Left cardiac atrium (tissue), 4 donors: ENCODE measurements at regions not wholly inside any gene's neighbourhood (a gene's known extent, or its start where the extent isn't known, plus 50 kb on each side); places are given as distances from the start of the nearest gene placed in this dataset.

Experiments used
- ATAC-seq, 2 donors: fragments of 200-7000 bp; cut with Tn5 transposase; one replicate each; pipeline ENCODE4 v1.9.1; 2020; ENCODE audit warnings: mild to moderate bottlenecking in 2 of 2, moderate library complexity in 2 of 2
- DNase-seq: peaks from one replicate; pipeline ENCODE4 v3.0.0-alpha.2; 2020
- intact Hi-C, 2 donors: fragments of 100-400 bp; cut with DNase I; formaldehyde crosslinking; loops; one replicate each; pipeline versions ENCODE4 v1.14.1 to v1.15.1; 2022 to 2023
- donor health status: DM: no; HTN: yes; CAD: no.
- donor health status: DM: no; HTN: yes; CAD: no; lungs with severe emphysema.
- donor health status: DM: yes; HTN: yes; CAD: no.
- donor health status: Dilated cardiomyopathy.

- intact Hi-C loops: no loop called here
- no peak for DNase-seq
- no peak for ATAC-seq
Observed at GRCh38 chr6:109296971-109297372, 85.3 kb downstream of the CD164 start.

- intact Hi-C loops: no loop called here
- DNase-seq: no peak
- ATAC-seq: no peak
Observed at GRCh38 chr6:109296452-109296851, 85.8 kb downstream of the CD164 start.

- intact Hi-C loops: no loop called here
- DNase-seq (no peak), ATAC-seq (no peak)
Observed at GRCh38 chr6:109295774-109296156, 86.5 kb downstream of the CD164 start.

GRCh38 chr6:109295109-109295773, 87.0 kb downstream of the CD164 start:
- ATAC-seq (no peak), DNase-seq (no peak)
- intact Hi-C loops: no loop called here

GRCh38 chr6:109292983-109293586, 89.2 kb downstream of the CD164 start:
- intact Hi-C loops: no loop called here
- ATAC-seq (no peak), DNase-seq (no peak)

GRCh38 chr6:109292420-109292819, 89.8 kb downstream of the CD164 start:
- intact Hi-C loops: no loop called here
- DNase-seq (no peak), ATAC-seq (peak; percentile 62 to 77)

GRCh38 chr6:109291902-109292301, 90.4 kb downstream of the CD164 start:
- ATAC-seq (peak in 1 of 2 donors; percentile 8), DNase-seq (no peak)
- intact Hi-C loops: no loop called here

- intact Hi-C loops: no loop called here
- ATAC-seq (peak in 1 of 2 donors; percentile 6), DNase-seq (no peak)
Observed at GRCh38 chr6:109290143-109290931, 91.9 kb downstream of the CD164 start.

GRCh38 chr6:109285366-109285765, 96.9 kb downstream of the CD164 start:
- intact Hi-C loops: no loop called here
- ATAC-seq (no peak), DNase-seq (no peak)

GRCh38 chr6:109284675-109285074, 97.6 kb downstream of the CD164 start:
- ATAC-seq (no peak), DNase-seq (no peak)
- intact Hi-C loops: no loop called here

- DNase-seq: no peak
- no peak for ATAC-seq
- intact Hi-C loops: no loop called here
Observed at GRCh38 chr6:109282756-109283155, 99.5 kb downstream of the CD164 start.

GRCh38 chr6:109279628-109280027, 102.6 kb downstream of the CD164 start:
- intact Hi-C loops: no loop called here
- no peak for DNase-seq

GRCh38 chr6:109271622-109272021, 110.6 kb downstream of the CD164 start:
- intact Hi-C loops: no loop called here
- no peak for DNase-seq
- no peak for ATAC-seq

More at GRCh38 chr6:109279628-109280027, 102.6 kb downstream of the CD164 start:
- ATAC-seq: no peak

GRCh38 chr6:109269953-109270517, 112.2 kb downstream of the CD164 start:
- intact Hi-C loops: no loop called here
- DNase-seq (no peak), ATAC-seq (no peak)

GRCh38 chr6:109269057-109269456, 113.2 kb downstream of the CD164 start:
- no peak for DNase-seq
- intact Hi-C loops: no loop called here
- no peak for ATAC-seq

- intact Hi-C loops: no loop called here
- ATAC-seq: no peak
Observed at GRCh38 chr6:109265530-109265929, 116.7 kb downstream of the CD164 start.

GRCh38 chr6:109263873-109264700, 118.2 kb downstream of the CD164 start:
- intact Hi-C loops: no loop called here
- no peak for ATAC-seq
- no peak for DNase-seq

More at GRCh38 chr6:109265530-109265929, 116.7 kb downstream of the CD164 start:
- no peak for DNase-seq

- ATAC-seq (no peak), DNase-seq (no peak)
- intact Hi-C loops: no loop called here
Observed at GRCh38 chr6:109262261-109262660, 120.0 kb downstream of the CD164 start.

- DNase-seq: no peak
- intact Hi-C loops: no loop called here
- peak in 1 of 2 donors; percentile 41 for ATAC-seq
Observed at GRCh38 chr6:109261811-109262210, 120.5 kb downstream of the CD164 start.
